ENCODE measurements at regions not wholly inside any gene's neighbourhood (a gene's known extent, or its start where the extent isn't known, plus 50 kb on each side); places are given as distances from the start of the nearest gene placed in this dataset.
A peak's percentile ranks its signal among the peaks of the same experiment; 100 is the strongest.

DNA sequence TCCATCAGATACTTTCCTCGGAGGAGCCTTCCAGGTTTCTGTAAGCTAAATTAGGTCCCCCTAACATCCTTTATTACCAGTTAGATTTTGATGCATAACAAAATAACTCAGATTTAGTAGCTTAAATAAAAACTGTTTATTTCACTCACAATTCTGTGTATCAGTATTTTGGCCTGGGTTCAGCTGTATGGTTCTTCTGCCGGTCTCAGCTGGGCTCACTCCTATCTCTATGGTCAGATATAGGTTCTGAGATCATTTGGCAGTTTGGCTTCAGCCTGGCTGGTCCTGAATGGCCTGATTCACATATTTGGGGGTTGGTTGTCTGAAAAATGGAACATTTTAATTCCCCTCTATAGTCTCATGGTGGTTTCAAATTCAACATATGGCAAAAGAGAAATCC is 1125.3 kb downstream of the TBL1XR1 start:
- Mint-ChIP-seq H3K4me3 (ENCODE audit: unreplicated experiment) (no peak overlapping the region), H3K27me3 (ENCODE audit: insufficient read depth, unreplicated experiment) (no peaks in the 10 kb centered on the region), H3K27ac (ENCODE audit: low read depth, unreplicated experiment) (no peak overlapping the region), H3K4me1 (ENCODE audit: insufficient read depth, unreplicated experiment) (no peaks in the 10 kb centered on the region), H3K36me3 (ENCODE audit: insufficient read depth, unreplicated experiment) (no peaks in the 10 kb centered on the region), H3K9me3 (ENCODE audit: unreplicated experiment) (no peaks in the 10 kb centered on the region)
- CTCF ChIA-PET = interaction anchor here (0.5 to 0.8 kb wide), 3 partner anchors 11 to 356 kb away, joined by 3 read pairs; no protein-coding TSS in a partner anchor
- no peak for DNase-seq (ENCODE audit: unreplicated experiment)
- intact Hi-C loops (cut with micrococcal nuclease) = no loop called here
- POLR2A ChIA-PET = no interaction called here
- BruUV-seq (replicated peaks) = no TSS peak
- TF ChIP-seq, protein P1, sequence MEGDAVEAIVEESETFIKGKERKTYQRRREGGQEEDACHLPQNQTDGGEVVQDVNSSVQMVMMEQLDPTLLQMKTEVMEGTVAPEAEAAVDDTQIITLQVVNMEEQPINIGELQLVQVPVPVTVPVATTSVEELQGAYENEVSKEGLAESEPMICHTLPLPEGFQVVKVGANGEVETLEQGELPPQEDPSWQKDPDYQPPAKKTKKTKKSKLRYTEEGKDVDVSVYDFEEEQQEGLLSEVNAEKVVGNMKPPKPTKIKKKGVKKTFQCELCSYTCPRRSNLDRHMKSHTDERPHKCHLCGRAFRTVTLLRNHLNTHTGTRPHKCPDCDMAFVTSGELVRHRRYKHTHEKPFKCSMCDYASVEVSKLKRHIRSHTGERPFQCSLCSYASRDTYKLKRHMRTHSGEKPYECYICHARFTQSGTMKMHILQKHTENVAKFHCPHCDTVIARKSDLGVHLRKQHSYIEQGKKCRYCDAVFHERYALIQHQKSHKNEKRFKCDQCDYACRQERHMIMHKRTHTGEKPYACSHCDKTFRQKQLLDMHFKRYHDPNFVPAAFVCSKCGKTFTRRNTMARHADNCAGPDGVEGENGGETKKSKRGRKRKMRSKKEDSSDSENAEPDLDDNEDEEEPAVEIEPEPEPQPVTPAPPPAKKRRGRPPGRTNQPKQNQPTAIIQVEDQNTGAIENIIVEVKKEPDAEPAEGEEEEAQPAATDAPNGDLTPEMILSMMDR (IDR thresholded peaks at IDR 0.05; ENCODE audit: unreplicated experiment) = no peak

GRCh38 chr3:176068750-176069149 is 1128.5 kb downstream of the TBL1XR1 start:
- TF ChIP-seq, protein P1 (IDR thresholded peaks at IDR 0.05; ENCODE audit: unreplicated experiment) = no peak
- no peak overlapping the region for H3K27ac Mint-ChIP-seq (ENCODE audit: low read depth, unreplicated experiment)
- no peaks in the 10 kb centered on the region for H3K4me1 Mint-ChIP-seq (ENCODE audit: insufficient read depth, unreplicated experiment)
- H3K27me3 Mint-ChIP-seq (ENCODE audit: insufficient read depth, unreplicated experiment) = no peaks in the 10 kb centered on the region
- intact Hi-C loops (cut with micrococcal nuclease) = no loop called here
- no peak for DNase-seq (ENCODE audit: unreplicated experiment)
- POLR2A ChIA-PET = no interaction called here
- no peaks in the 10 kb centered on the region for H3K9me3 Mint-ChIP-seq (ENCODE audit: unreplicated experiment)
- no TSS peak for BruUV-seq (replicated peaks)
- H3K36me3 Mint-ChIP-seq (ENCODE audit: insufficient read depth, unreplicated experiment) = no peaks in the 10 kb centered on the region
- H3K4me3 Mint-ChIP-seq (ENCODE audit: unreplicated experiment) = no peak overlapping the region
- CTCF ChIA-PET = no interaction called here

DNA sequence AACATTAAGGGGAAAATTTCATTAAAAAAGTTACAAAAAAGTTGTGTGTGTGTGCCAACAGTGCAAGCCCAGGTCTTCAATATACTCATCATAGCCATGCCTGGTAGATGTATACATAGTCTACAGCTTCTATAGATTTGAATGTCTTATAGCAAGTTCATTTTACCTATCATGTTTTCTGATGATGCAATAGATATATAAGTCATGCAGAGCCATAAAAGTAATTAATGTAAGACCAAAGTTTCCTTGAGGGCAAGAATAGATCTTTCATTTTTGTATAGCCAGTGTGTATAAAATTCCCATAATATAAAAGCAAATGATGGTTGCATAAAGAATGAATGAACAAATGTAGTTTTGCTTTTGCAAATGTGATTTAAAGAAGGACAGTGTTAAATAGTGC is 1138.4 kb downstream of the TBL1XR1 start:
- TF ChIP-seq, protein P1 (IDR thresholded peaks at IDR 0.05; ENCODE audit: unreplicated experiment) = no peak
- BruUV-seq (replicated peaks) = no TSS peak
- H3K27me3 Mint-ChIP-seq (ENCODE audit: insufficient read depth, unreplicated experiment) = no peaks in the 10 kb centered on the region
- H3K9me3 Mint-ChIP-seq (ENCODE audit: unreplicated experiment) = no peaks in the 10 kb centered on the region
- intact Hi-C loops (cut with micrococcal nuclease) = no loop called here
- ChIA-PET CTCF (no interaction called here), POLR2A (no interaction called here)
- H3K27ac Mint-ChIP-seq (ENCODE audit: low read depth, unreplicated experiment) = no peak overlapping the region
- DNase-seq (ENCODE audit: unreplicated experiment) = no peak
- peaks cover 7% of the 10 kb centered on the region for H3K4me1 Mint-ChIP-seq (ENCODE audit: insufficient read depth, unreplicated experiment)
- no peaks in the 10 kb centered on the region for H3K36me3 Mint-ChIP-seq (ENCODE audit: insufficient read depth, unreplicated experiment)
- no peak overlapping the region for H3K4me3 Mint-ChIP-seq (ENCODE audit: unreplicated experiment)

GRCh38 chr3:176055836-176056235 is 1141.4 kb downstream of the TBL1XR1 start:
- peak; percentile 55 for DNase-seq (ENCODE audit: unreplicated experiment)
- Mint-ChIP-seq H3K4me1 (ENCODE audit: insufficient read depth, unreplicated experiment) (peaks cover 7% of the 10 kb centered on the region), H3K27ac (ENCODE audit: low read depth, unreplicated experiment) (no peak overlapping the region), H3K9me3 (ENCODE audit: unreplicated experiment) (no peaks in the 10 kb centered on the region), H3K27me3 (ENCODE audit: insufficient read depth, unreplicated experiment) (no peaks in the 10 kb centered on the region), H3K36me3 (ENCODE audit: insufficient read depth, unreplicated experiment) (no peaks in the 10 kb centered on the region), H3K4me3 (ENCODE audit: unreplicated experiment) (no peak overlapping the region)
- intact Hi-C loops (cut with micrococcal nuclease) = no loop called here
- TF ChIP-seq, protein P1 (IDR thresholded peaks at IDR 0.05; ENCODE audit: unreplicated experiment) = no peak
- no TSS peak for BruUV-seq (replicated peaks)
- CTCF ChIA-PET = no interaction called here
- POLR2A ChIA-PET = no interaction called here

Data from MCF 10A (cell line).